ENCODE measurements at regions not wholly inside any gene's neighbourhood (a gene's known extent, or its start where the extent isn't known, plus 50 kb on each side); places are given as distances from the start of the nearest gene placed in this dataset.

- Mint-ChIP-seq H3K36me3 (no peaks in the 10 kb centered on the region), H3K27ac (no peak overlapping the region), H3K4me3 (no peak overlapping the region), H3K4me1 (no peaks in the 10 kb centered on the region), H3K27me3 (ENCODE audit: low read depth in 3 of 3) (no peaks in the 10 kb centered on the region), H3K9me3 (peaks cover 0 to 9% (median 6%) of the 10 kb centered on the region in 7 donors)
- H3K4me2 ChIP-seq (replicated peaks; ENCODE audit: extremely low read depth, low read length, poor library complexity, severe bottlenecking): no peak overlapping the region
- intact Hi-C loops (cut with micrococcal nuclease): no loop called here
- H3K4me1 ChIP-seq (ENCODE audit: control insufficient read depth in 1 of 2, insufficient read depth in 2 of 2, low read length in 2 of 2): no peaks in the 10 kb centered on the region
- no peak overlapping the region for H2AFZ ChIP-seq (ENCODE audit: insufficient read depth, low read depth, low read length, poor library complexity, severe bottlenecking)
- no peak overlapping the region for H3K9ac ChIP-seq (ENCODE audit: insufficient read depth, low read length, poor library complexity, severe bottlenecking)
- no peaks in the 10 kb centered on the region for H3K36me3 ChIP-seq (replicated peaks in 1 of 2; ENCODE audit: control insufficient read depth in 1 of 2, insufficient read depth in 2 of 2, low read length in 2 of 2)
- H3K27ac ChIP-seq (ENCODE audit: low read depth in 1 of 2, low read length in 2 of 2): no peak overlapping the region
- H3K9me3 ChIP-seq (replicated peaks in 1 of 2; ENCODE audit: control insufficient read depth in 1 of 2, insufficient read depth in 1 of 2, low read length in 2 of 2): peaks cover 0 to 5% of the 10 kb centered on the region in 2 donors
- DNase-seq: no peak
- TF ChIP-seq CTCF (IDR thresholded peaks at IDR 0.05): no peak
- no peaks in the 10 kb centered on the region for H3K27me3 ChIP-seq (ENCODE audit: control insufficient read depth in 2 of 2, insufficient read depth in 2 of 2, low read length in 2 of 2)
- WGBS (ENCODE audit: insufficient coverage): no CpG with 5 or more reads among the region's 4 CpGs
- H3K79me2 ChIP-seq (ENCODE audit: insufficient read depth, low read length): no peaks in the 10 kb centered on the region
- no peaks in the 10 kb centered on the region for H4K20me1 ChIP-seq (ENCODE audit: insufficient read depth, low read length)
- no peak overlapping the region for H3K4me3 ChIP-seq (replicated peaks in 1 of 3; ENCODE audit: low read depth in 2 of 3, low read length in 3 of 3)
Measured at GRCh38 chr6:115819506-115819905, 241.2 kb downstream of the FRK start.

- Mint-ChIP-seq H3K4me3 (no peak overlapping the region), H3K9me3 (peaks cover 0 to 9% (median 6%) of the 10 kb centered on the region in 7 donors), H3K27ac (no peak overlapping the region), H3K27me3 (ENCODE audit: low read depth in 3 of 3) (no peaks in the 10 kb centered on the region), H3K36me3 (no peaks in the 10 kb centered on the region), H3K4me1 (no peaks in the 10 kb centered on the region)
- Histone ChIP-seq H3K4me1 (ENCODE audit: control insufficient read depth in 1 of 2, insufficient read depth in 2 of 2, low read length in 2 of 2) (no peaks in the 10 kb centered on the region), H3K9ac (ENCODE audit: insufficient read depth, low read length, poor library complexity, severe bottlenecking) (no peak overlapping the region), H3K4me3 (replicated peaks in 1 of 3; ENCODE audit: low read depth in 2 of 3, low read length in 3 of 3) (no peak overlapping the region), H3K9me3 (replicated peaks in 1 of 2; ENCODE audit: control insufficient read depth in 1 of 2, insufficient read depth in 1 of 2, low read length in 2 of 2) (peaks cover 0 to 5% of the 10 kb centered on the region in 2 donors), H3K79me2 (ENCODE audit: insufficient read depth, low read length) (no peaks in the 10 kb centered on the region), H3K27me3 (ENCODE audit: control insufficient read depth in 2 of 2, insufficient read depth in 2 of 2, low read length in 2 of 2) (no peaks in the 10 kb centered on the region), H3K36me3 (replicated peaks in 1 of 2; ENCODE audit: control insufficient read depth in 1 of 2, insufficient read depth in 2 of 2, low read length in 2 of 2) (no peaks in the 10 kb centered on the region), H2AFZ (ENCODE audit: insufficient read depth, low read depth, low read length, poor library complexity, severe bottlenecking) (no peak overlapping the region), H3K27ac (ENCODE audit: low read depth in 1 of 2, low read length in 2 of 2) (no peak overlapping the region), H3K4me2 (replicated peaks; ENCODE audit: extremely low read depth, low read length, poor library complexity, severe bottlenecking) (no peak overlapping the region), H4K20me1 (ENCODE audit: insufficient read depth, low read length) (no peaks in the 10 kb centered on the region)
- no peak for TF ChIP-seq CTCF (IDR thresholded peaks at IDR 0.05)
- WGBS (ENCODE audit: insufficient coverage): no CpG with 5 or more reads among the region's 2 CpGs
- no peak for DNase-seq
- intact Hi-C loops (cut with micrococcal nuclease): no loop called here
Measured at GRCh38 chr6:115817161-115817560, 243.5 kb downstream of the FRK start.
